B cell (primary cell): ENCODE measurements at regions not wholly inside any gene's neighbourhood (a gene's known extent, or its start where the extent isn't known, plus 50 kb on each side); places are given as distances from the start of the nearest gene placed in this dataset.

ENCODE experiments used
- ATAC-seq: fragments of 200-7000 bp; cut with Tn5 transposase; one replicate; pipeline ENCODE4 v1.10.0; 2021; ENCODE audit warnings: low read depth, mild to moderate bottlenecking, moderate number of reproducible peaks, moderate library complexity
- CTCF ChIA-PET: fragments of 350-600 bp; sonication (Branson Sonifier 250); formaldehyde crosslinking; loops from one replicate; lab custom pipeline; 2021; ENCODE audit warnings: antibody characterized with exemption, inconsistent platforms; lab: Charles Lee
- POLR2A ChIA-PET: fragments of 350-600 bp; sonication (Branson Sonifier 250); formaldehyde crosslinking; loops from one replicate; lab custom pipeline; 2021; ENCODE audit warnings: antibody characterized with exemption; lab: Charles Lee
- DNase-seq: peaks from one replicate; pipeline ENCODE4 v3.0.0; 2013
- H2AFZ ChIP-seq: 2 replicates; pipeline ENCODE4 v1.6.1; 2012; ENCODE audit warnings: mild to moderate bottlenecking, low read depth, low read length; ENCODE audit not compliant: insufficient read depth, poor library complexity, severe bottlenecking
- H3K27ac ChIP-seq, 2 donors: 1 replicate in 1 of 2; 2 replicates in 1 of 2; pipeline ENCODE4 v1.5.1; 2012 to 2013; ENCODE audit warnings: low read length in 2 of 2, mild to moderate bottlenecking in 2 of 2, moderate library complexity in 1 of 2
- H3K27me3 ChIP-seq, 4 experiments: fragments of 200-600 bp in 1 of 4; sonication (generic) in 1 of 4; replicated peaks in 1 of 4; 1 replicate in 2 of 4; 2 replicates in 2 of 4; pipeline versions ENCODE4 v1.6.1 to v1.7.0; 2013 to 2016; ENCODE audit warnings: low read length in 3 of 4, mild to moderate bottlenecking in 2 of 4, mixed read lengths in 1 of 4, moderate library complexity in 1 of 4; ENCODE audit not compliant: insufficient read depth in 4 of 4, control insufficient read depth in 3 of 4; ENCODE audit errors: control extremely low read depth in 1 of 4
- H3K36me3 ChIP-seq, 2 experiments: replicated peaks in 1 of 2; 1 replicate in 1 of 2; 2 replicates in 1 of 2; pipeline versions ENCODE4 v1.6.1 to v1.7.1; 2013; ENCODE audit warnings: low read length in 1 of 2; ENCODE audit not compliant: insufficient read depth in 2 of 2, control insufficient read depth in 1 of 2; ENCODE audit errors: control extremely low read depth in 1 of 2, extremely low read depth in 1 of 2
- H3K4me1 ChIP-seq, 2 donors: fragments of 200-600 bp in 1 of 2; sonication (generic) in 1 of 2; 1 replicate in 1 of 2; 2 replicates in 1 of 2; pipeline versions ENCODE4 v1.5.1 to v1.6.1; 2013 to 2017; ENCODE audit warnings: low read length in 2 of 2; ENCODE audit not compliant: control insufficient read depth in 2 of 2, insufficient read depth in 2 of 2
- H3K4me2 ChIP-seq: replicated peaks from 2 replicates; pipeline ENCODE3; 2012; ENCODE audit warnings: mild to moderate bottlenecking, low read depth, low read length; ENCODE audit not compliant: poor library complexity, severe bottlenecking
- H3K4me3 ChIP-seq, 5 experiments: fragments of 200-600 bp in 1 of 5; sonication (generic) in 1 of 5; 1 replicate in 3 of 5; 2 replicates in 2 of 5; pipeline versions ENCODE4 v1.5.1 to v1.7.0; 2011 to 2016; ENCODE audit warnings: low read length in 4 of 5, mild to moderate bottlenecking in 4 of 5, low read depth in 2 of 5, control low read depth in 1 of 5, moderate library complexity in 1 of 5; ENCODE audit not compliant: insufficient read depth in 1 of 5; ENCODE audit errors: control extremely low read depth in 1 of 5, extremely low read depth in 1 of 5
- H3K79me2 ChIP-seq: fragments of 200-600 bp; sonication (generic); one replicate; pipeline ENCODE4 v1.6.0; 2016; ENCODE audit warnings: low read length; ENCODE audit not compliant: control insufficient read depth, insufficient read depth
- H3K9ac ChIP-seq: fragments of 200-600 bp; sonication (generic); 2 replicates; pipeline ENCODE4 v1.6.1; 2017; ENCODE audit warnings: mild to moderate bottlenecking, low read length, moderate library complexity
- H3K9me3 ChIP-seq, 3 donors: one replicate each; pipeline versions ENCODE4 v1.6.1 to v1.7.1; 2013; ENCODE audit warnings: low read length in 2 of 3; ENCODE audit not compliant: control insufficient read depth in 2 of 3, insufficient read depth in 1 of 3; ENCODE audit errors: control extremely low read depth in 1 of 3
- H4K20me1 ChIP-seq: 2 replicates; pipeline ENCODE4 v1.6.0; 2012; ENCODE audit warnings: mild to moderate bottlenecking, low read length; ENCODE audit not compliant: insufficient read depth, control insufficient read depth, poor library complexity, severe bottlenecking
- H3K27ac Mint-ChIP-seq: one replicate; pipeline ENCODE4 v1.8.0; 2021; ENCODE audit warnings: mixed read lengths
- H3K27me3 Mint-ChIP-seq: one replicate; pipeline ENCODE4 v1.8.0; 2021; ENCODE audit warnings: mixed read lengths
- H3K4me1 Mint-ChIP-seq: one replicate; pipeline ENCODE4 v1.8.0; 2021; ENCODE audit warnings: mixed read lengths
- H3K4me3 Mint-ChIP-seq: one replicate; pipeline ENCODE4 v1.8.0; 2021; ENCODE audit warnings: mixed read lengths
- H3K9me3 Mint-ChIP-seq: one replicate; pipeline ENCODE4 v1.8.0; 2022; ENCODE audit warnings: mixed read lengths; ENCODE audit not compliant: insufficient read depth
- CTCF ChIP-seq: fragments of 200-600 bp; IDR thresholded peaks from one replicate; pipeline ENCODE4 v1.8.0; 2022; ENCODE audit warnings: antibody characterized with exemption, mild to moderate bottlenecking
- EZH2 ChIP-seq: IDR thresholded peaks from 2 replicates; pipeline ENCODE4 v1.6.1; 2012; ENCODE audit warnings: borderline replicate concordance, low read depth, mild to moderate bottlenecking, moderate library complexity, low read length; ENCODE audit not compliant: insufficient read depth, poor library complexity, severe bottlenecking
- WGBS: methylation state at CpG from one replicate; pipeline ENCODE4 v1.1.5; 2013; ENCODE audit warnings: missing lambda C conversion rate; ENCODE audit not compliant: insufficient coverage; 5-methylcytosine and 5-hydroxymethylcytosine counted together
- intact Hi-C: fragments of 100-400 bp; cut with micrococcal nuclease; formaldehyde crosslinking; loops from one replicate; pipeline ENCODE4 v1.10.0; 2022

GRCh38 chr1:118828038-118828437 lies 160.1 kb downstream of the TBX15 start:
- ChIA-PET POLR2A (no interaction called here), CTCF (no interaction called here)
- no peaks in the 10 kb centered on the region for H3K4me1 ChIP-seq
- H4K20me1 ChIP-seq: no peaks in the 10 kb centered on the region
- Mint-ChIP-seq H3K4me1 (no peaks in the 10 kb centered on the region), H3K4me3 (no peak overlapping the region), H3K27me3 (peaks cover 7% of the 10 kb centered on the region), H3K27ac (no peak overlapping the region), H3K9me3 (no peaks in the 10 kb centered on the region)
- no peak overlapping the region for H3K4me2 ChIP-seq
- no peak for DNase-seq
- no peak overlapping the region for H3K4me3 ChIP-seq
- H3K36me3 ChIP-seq: no peaks in the 10 kb centered on the region
- no peak overlapping the region for H3K27ac ChIP-seq
- no peaks in the 10 kb centered on the region for H3K27me3 ChIP-seq
- H2AFZ ChIP-seq: no peak overlapping the region
- H3K79me2 ChIP-seq: no peaks in the 10 kb centered on the region
- no peak overlapping the region for H3K9ac ChIP-seq
- H3K9me3 ChIP-seq: peaks cover 0 to 2% (median 0%) of the 10 kb centered on the region in 3 donors
- ATAC-seq: no peak
- intact Hi-C loops: no loop called here
- no peak for TF ChIP-seq CTCF
- TF ChIP-seq EZH2: no peak

GRCh38 chr1:118827636-118828035 lies 160.5 kb downstream of the TBX15 start:
- H3K27me3 Mint-ChIP-seq: peaks cover 7% of the 10 kb centered on the region
- no CpG with 5 or more reads among the region's 1 CpG for WGBS
- no peak overlapping the region for H3K27ac Mint-ChIP-seq
- Histone ChIP-seq H3K36me3 (no peaks in the 10 kb centered on the region), H2AFZ (no peak overlapping the region), H3K4me1 (no peaks in the 10 kb centered on the region), H3K9me3 (peaks cover 0 to 2% (median 0%) of the 10 kb centered on the region in 3 donors), H3K4me2 (no peak overlapping the region), H3K4me3 (no peak overlapping the region), H3K9ac (no peak overlapping the region), H4K20me1 (no peaks in the 10 kb centered on the region), H3K27ac (no peak overlapping the region), H3K27me3 (no peaks in the 10 kb centered on the region), H3K79me2 (no peaks in the 10 kb centered on the region)
- no peaks in the 10 kb centered on the region for H3K4me1 Mint-ChIP-seq
- TF ChIP-seq EZH2 (no peak), CTCF (no peak)
- DNase-seq: no peak
- H3K9me3 Mint-ChIP-seq: no peaks in the 10 kb centered on the region
- POLR2A ChIA-PET: no interaction called here
- H3K4me3 Mint-ChIP-seq: no peak overlapping the region
- CTCF ChIA-PET: no interaction called here
- ATAC-seq: no peak
- intact Hi-C loops: no loop called here
